BLaER1 treated with 17β-estradiol and CSF1 and Interleukin-3, amounts not matched to agents 10 nM and 100 nM (cell line): ENCODE measurements at regions not wholly inside any gene's neighbourhood (a gene's known extent, or its start where the extent isn't known, plus 50 kb on each side); places are given as distances from the start of the nearest gene placed in this dataset.

Experiments
- H3K27ac ChIP-seq, 11 experiments: shearing (Covaris generic); formaldehyde crosslinking; 2 replicates each; pipeline ENCODE4 v1.8.1; 2022
- H3K27me3 ChIP-seq, 11 experiments: shearing (Covaris generic); formaldehyde crosslinking; 2 replicates each; pipeline ENCODE4 v1.8.1; 2022
- H3K36me3 ChIP-seq, 11 experiments: shearing (Covaris generic); formaldehyde crosslinking; 2 replicates each; pipeline ENCODE4 v1.8.1; 2022
- H3K4me1 ChIP-seq, 10 experiments: shearing (Covaris generic); formaldehyde crosslinking; 2 replicates each; pipeline ENCODE4 v1.8.1; 2022
- H3K4me2 ChIP-seq, 11 experiments: shearing (Covaris generic); formaldehyde crosslinking; 2 replicates each; pipeline ENCODE4 v1.8.1; 2022
- H3K4me3 ChIP-seq, 10 experiments: shearing (Covaris generic); formaldehyde crosslinking; 2 replicates each; pipeline ENCODE4 v1.8.1; 2022
- H3K9ac ChIP-seq, 11 experiments: shearing (Covaris generic); formaldehyde crosslinking; 2 replicates each; pipeline ENCODE4 v1.8.1; 2022
- H3K9me3 ChIP-seq, 11 experiments: shearing (Covaris generic); formaldehyde crosslinking; replicated peaks in 1 of 11; 2 replicates each; pipeline ENCODE4 v1.8.1; 2022
- H4K20me1 ChIP-seq, 11 experiments: shearing (Covaris generic); formaldehyde crosslinking; 2 replicates each; pipeline ENCODE4 v1.8.1; 2022
- Cebpa-rat ChIP-seq, 11 experiments: shearing (Covaris generic); IDR thresholded peaks; 2 replicates each; pipeline ENCODE4 v1.8.1; 2022

- Histone ChIP-seq H3K4me1 (no peaks in the 10 kb centered on the region), H3K9me3 (peaks cover 1 to 6% (median 4%) of the 10 kb centered on the region in 11 experiments; a peak in 15 of 22 replicates), H4K20me1 (no peaks in the 10 kb centered on the region), H3K4me3 (no peak overlapping the region), H3K36me3 (no peaks in the 10 kb centered on the region), H3K27me3 (no peaks in the 10 kb centered on the region), H3K4me2 (no peak overlapping the region), H3K27ac (no peak overlapping the region), H3K9ac (no peak overlapping the region)
- TF ChIP-seq Cebpa-rat (IDR thresholded peaks at IDR 0.05), result no peak
These were observed 156.4 kb upstream of the TBL1X start for GRCh38 chrX:9308426-9308825.

- no peak overlapping the region for H3K4me2 ChIP-seq
- H4K20me1 ChIP-seq, result no peaks in the 10 kb centered on the region
- H3K27me3 ChIP-seq, result no peaks in the 10 kb centered on the region
- no peak overlapping the region for H3K4me3 ChIP-seq
- TF ChIP-seq Cebpa-rat (IDR thresholded peaks at IDR 0.05), result no peak
- H3K9ac ChIP-seq, result no peak overlapping the region
- no peaks in the 10 kb centered on the region; a peak in 1 of 22 replicates for H3K9me3 ChIP-seq
- peaks cover 0 to 6% (median 0%) of the 10 kb centered on the region in 10 experiments; a peak in 6 of 20 replicates for H3K4me1 ChIP-seq
- H3K27ac ChIP-seq, result no peak overlapping the region
- H3K36me3 ChIP-seq, result no peaks in the 10 kb centered on the region
These were observed 154.2 kb upstream of the TBL1X start for GRCh38 chrX:9310616-9311015.

- Histone ChIP-seq H3K9me3 (no peaks in the 10 kb centered on the region; a peak in 1 of 22 replicates), H3K4me2 (no peak overlapping the region), H3K27me3 (no peaks in the 10 kb centered on the region), H3K36me3 (no peaks in the 10 kb centered on the region), H3K4me1 (peaks cover 0 to 16% (median 7%) of the 10 kb centered on the region in 10 experiments; a peak in 11 of 20 replicates), H4K20me1 (no peaks in the 10 kb centered on the region), H3K4me3 (no peak overlapping the region), H3K27ac (no peak overlapping the region), H3K9ac (no peak overlapping the region)
- no peak for TF ChIP-seq Cebpa-rat (IDR thresholded peaks at IDR 0.05)
These were observed 153.3 kb upstream of the TBL1X start for GRCh38 chrX:9311421-9312160.

GRCh38 chrX:9312922-9313867 lies 151.7 kb upstream of the TBL1X start:
- no peak for TF ChIP-seq Cebpa-rat (IDR thresholded peaks at IDR 0.05)
- no peaks in the 10 kb centered on the region; a peak in 1 of 22 replicates for H3K9me3 ChIP-seq
- H3K4me2 ChIP-seq, result no peak overlapping the region
- no peak overlapping the region for H3K27ac ChIP-seq
- no peaks in the 10 kb centered on the region for H3K36me3 ChIP-seq
- no peaks in the 10 kb centered on the region for H4K20me1 ChIP-seq
- no peaks in the 10 kb centered on the region for H3K27me3 ChIP-seq
- peaks cover 5 to 32% (median 16%) of the 10 kb centered on the region in 10 experiments; a peak in 18 of 20 replicates for H3K4me1 ChIP-seq
- no peak overlapping the region for H3K4me3 ChIP-seq
- H3K9ac ChIP-seq, result no peak overlapping the region

- no peaks in the 10 kb centered on the region for H3K27me3 ChIP-seq
- peak overlapping the region in 1 of 11 experiments; percentile 77; a peak in 1 of 22 replicates for H3K4me2 ChIP-seq
- H3K4me3 ChIP-seq, result no peak overlapping the region
- peaks cover 7 to 44% (median 22%) of the 10 kb centered on the region in 10 experiments; a peak in 18 of 20 replicates for H3K4me1 ChIP-seq
- H4K20me1 ChIP-seq, result no peaks in the 10 kb centered on the region
- no peaks in the 10 kb centered on the region; a peak in 1 of 22 replicates for H3K9me3 ChIP-seq
- H3K27ac ChIP-seq, result no peak overlapping the region
- H3K9ac ChIP-seq, result no peak overlapping the region
- no peak for TF ChIP-seq Cebpa-rat (IDR thresholded peaks at IDR 0.05)
- H3K36me3 ChIP-seq, result no peaks in the 10 kb centered on the region
These were observed 149.8 kb upstream of the TBL1X start for GRCh38 chrX:9315086-9315485.

- Histone ChIP-seq H3K9ac (0 out of 22 replicates have a peak overlapping the region, but pooled peaks of 2 of the 11 experiments have one; percentile 6 to 8), H3K36me3 (no peaks in the 10 kb centered on the region), H3K9me3 (no peaks in the 10 kb centered on the region), H3K4me2 (peak overlapping the region in 5 of 11 experiments; percentile 30 to 92 (median 75); a peak in 9 of 22 replicates), H3K4me3 (no peak overlapping the region), H3K4me1 (peaks cover 7 to 44% (median 22%) of the 10 kb centered on the region in 10 experiments; a peak in 18 of 20 replicates), H4K20me1 (no peaks in the 10 kb centered on the region), H3K27me3 (no peaks in the 10 kb centered on the region), H3K27ac (peak overlapping the region in 3 of 11 experiments; percentile 33 to 57 (median 57); a peak in 4 of 22 replicates)
- no peak for TF ChIP-seq Cebpa-rat (IDR thresholded peaks at IDR 0.05)
These were observed 148.8 kb upstream of the TBL1X start for GRCh38 chrX:9316096-9316495.

- Histone ChIP-seq H3K9ac (no peak overlapping the region), H3K4me3 (no peak overlapping the region), H3K27me3 (no peaks in the 10 kb centered on the region), H3K36me3 (no peaks in the 10 kb centered on the region), H4K20me1 (no peaks in the 10 kb centered on the region), H3K4me2 (peak overlapping the region in 5 of 11 experiments; percentile 30 to 92 (median 75); a peak in 9 of 22 replicates), H3K27ac (peak overlapping the region in 1 of 11 experiments; percentile 57; a peak in 2 of 22 replicates), H3K4me1 (peaks cover 7 to 44% (median 22%) of the 10 kb centered on the region in 10 experiments; a peak in 18 of 20 replicates), H3K9me3 (peaks cover 0 to 4% (median 0%) of the 10 kb centered on the region in 11 experiments; a peak in 2 of 22 replicates)
- no peak for TF ChIP-seq Cebpa-rat (IDR thresholded peaks at IDR 0.05)
These were observed 147.7 kb upstream of the TBL1X start for GRCh38 chrX:9317176-9317575.

GRCh38 chrX:9318213-9318612 lies 146.6 kb upstream of the TBL1X start:
- H3K9me3 ChIP-seq, result peaks cover 0 to 4% (median 0%) of the 10 kb centered on the region in 11 experiments; a peak in 2 of 22 replicates
- H3K36me3 ChIP-seq, result no peaks in the 10 kb centered on the region
- TF ChIP-seq Cebpa-rat (IDR thresholded peaks at IDR 0.05), result no peak
- no peaks in the 10 kb centered on the region for H4K20me1 ChIP-seq
- no peak overlapping the region for H3K4me3 ChIP-seq
- no peaks in the 10 kb centered on the region for H3K27me3 ChIP-seq
- H3K27ac ChIP-seq, result no peak overlapping the region
- H3K4me2 ChIP-seq, result peak overlapping the region; percentile 4 to 92 (median 56)
- peaks cover 7 to 44% (median 22%) of the 10 kb centered on the region in 10 experiments; a peak in 18 of 20 replicates for H3K4me1 ChIP-seq
- no peak overlapping the region for H3K9ac ChIP-seq
